H1 (cell line): ENCODE measurements at regions not wholly inside any gene's neighbourhood (a gene's known extent, or its start where the extent isn't known, plus 50 kb on each side); places are given as distances from the start of the nearest gene placed in this dataset.

Experiments used
- CBX5 ChIP-seq: fragments of 300-800, 300-1000 bp; sonication (generic); IDR thresholded peaks from 2 replicates; pipeline ENCODE4 v1.7.1; 2016; ENCODE audit warnings: antibody characterized with exemption, low read length, low read depth
- CHD7 ChIP-seq: fragments of 300-600 bp; sonication (generic); IDR thresholded peaks from 2 replicates; pipeline ENCODE4 v1.7.1; 2012; ENCODE audit warnings: low read length, moderate library complexity, mild to moderate bottlenecking, inconsistent platforms; ENCODE audit not compliant: insufficient replicate concordance
- JUND ChIP-seq: IDR thresholded peaks from 2 replicates; pipeline ENCODE4 v1.6.1; 2011; ENCODE audit warnings: mild to moderate bottlenecking, improper control_type of control experiment, low read length
- KDM1A ChIP-seq: fragments of 200-600, 300-600 bp; sonication (generic); IDR thresholded peaks from 2 replicates; pipeline ENCODE4 v1.7.1; 2016; ENCODE audit warnings: mild to moderate bottlenecking, low read length, borderline replicate concordance
- KDM5A ChIP-seq: fragments of 200-600 bp; IDR thresholded peaks from 2 replicates; pipeline ENCODE4 v1.7.1; 2012; ENCODE audit warnings: mild to moderate bottlenecking, low read length, inconsistent platforms, mixed read lengths
- MAX ChIP-seq: IDR thresholded peaks from 2 replicates; pipeline ENCODE4 v1.6.1; 2012; ENCODE audit warnings: inconsistent platforms
- POLR2A ChIP-seq, 2 experiments: IDR thresholded peaks; 1 replicate in 1 of 2; 2 replicates in 1 of 2; pipeline ENCODE4 v1.6.1; 2011; ENCODE audit warnings: low read depth in 2 of 2, low read length in 2 of 2, mild to moderate bottlenecking in 2 of 2; ENCODE audit errors: control extremely low read depth in 1 of 2
- POU5F1 ChIP-seq: IDR thresholded peaks from 2 replicates; pipeline ENCODE4 v1.6.1; 2011; ENCODE audit warnings: low read depth, mild to moderate bottlenecking, low read length, moderate library complexity
- RFX5 ChIP-seq: IDR thresholded peaks from 2 replicates; pipeline ENCODE4 v1.6.1; 2011; ENCODE audit warnings: low read depth, low read length, improper control_type of control experiment, borderline replicate concordance
- SIRT6 ChIP-seq: IDR thresholded peaks from one replicate; pipeline ENCODE4 v1.7.1; 2012; ENCODE audit warnings: low read length, inconsistent platforms
- SP4 ChIP-seq: IDR thresholded peaks from 2 replicates; pipeline ENCODE4 v1.6.1; 2012; ENCODE audit warnings: low read length, inconsistent platforms
- SRF ChIP-seq: IDR thresholded peaks from 2 replicates; pipeline ENCODE4 v1.6.1; 2011; ENCODE audit warnings: mild to moderate bottlenecking, low read depth, low read length, moderate library complexity
- TAF7 ChIP-seq: optimal IDR thresholded peaks from 2 replicates; pipeline ENCODE3; 2011; ENCODE audit warnings: low read depth, mild to moderate bottlenecking, inconsistent platforms, low read length, moderate library complexity, borderline replicate concordance

- TF ChIP-seq CHD7 (no peak), POLR2A (IDR thresholded peaks at IDR 0.05; ENCODE audit: control extremely low read depth in 1 of 2, low read depth in 2 of 2, low read length in 2 of 2) (no peak), MAX (no peak), POU5F1 (no peak), SIRT6 (no peak), SRF (no peak), JUND (no peak), CBX5 (no peak), TAF7 (no peak), KDM5A (no peak), KDM1A (no peak), SP4 (no peak), RFX5 (no peak)
Measured at GRCh38 chr21:38908537-38908936, 102.8 kb downstream of the ETS2 start (continued).
